H1 (cell line): ENCODE measurements at regions not wholly inside any gene's neighbourhood (a gene's known extent, or its start where the extent isn't known, plus 50 kb on each side); places are given as distances from the start of the nearest gene placed in this dataset.
"Not testable (repeated sequence)": the region's sequence is repeated elsewhere in the genome, so short reads cannot be mapped to it uniquely, and the experiment has no call there.

Experiments used
- EP300 ChIP-seq, 2 experiments: IDR thresholded peaks; 1 replicate in 1 of 2; 2 replicates in 1 of 2; pipeline ENCODE4 v1.6.1; 2011 to 2012; ENCODE audit warnings: low read depth in 2 of 2, low read length in 2 of 2, mild to moderate bottlenecking in 2 of 2, borderline replicate concordance in 1 of 2, inconsistent platforms in 1 of 2, moderate library complexity in 1 of 2
- SP1 ChIP-seq: IDR thresholded peaks from 2 replicates; pipeline ENCODE4 v1.6.1; 2011; ENCODE audit warnings: low read depth, low read length
- TF ChIP-seq, protein P1 (sequence below): IDR thresholded peaks from 2 replicates; pipeline ENCODE4 v1.6.1; 2012; ENCODE audit warnings: inconsistent platforms
- TF ChIP-seq, protein P2 (sequence below), 3 experiments: IDR thresholded peaks; 1 replicate in 2 of 3; 2 replicates in 1 of 3; pipeline versions ENCODE4 v1.5.1 to v1.6.1; 2011; ENCODE audit warnings: low read length in 3 of 3, mild to moderate bottlenecking in 3 of 3, inconsistent platforms in 2 of 3, low read depth in 1 of 3, moderate library complexity in 1 of 3; ENCODE audit not compliant: insufficient read depth in 1 of 3; ENCODE audit errors: control extremely low read depth in 1 of 3

DNA sequence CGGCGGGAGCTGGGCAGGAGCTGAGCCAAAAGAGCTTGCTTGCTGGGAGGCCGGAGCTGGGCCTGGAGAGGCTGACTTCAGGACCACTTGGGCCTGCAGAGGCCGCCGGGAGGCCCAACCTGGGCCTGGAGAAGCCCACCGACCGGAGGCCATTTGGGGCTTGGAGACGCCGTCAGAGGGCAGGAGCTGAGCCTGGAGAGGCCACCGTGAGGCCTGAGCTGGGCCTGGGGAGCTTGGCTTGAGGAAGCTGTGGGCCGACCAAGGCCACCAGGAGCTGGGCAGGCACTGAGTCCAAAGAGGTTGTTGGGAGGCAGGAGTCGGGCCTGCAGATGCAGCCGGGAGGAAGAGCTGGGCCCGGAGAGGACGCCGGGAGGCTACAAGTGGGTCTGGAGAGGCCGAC lies 307.1 kb downstream of the ZNF479 start:
- TF ChIP-seq, protein P1, sequence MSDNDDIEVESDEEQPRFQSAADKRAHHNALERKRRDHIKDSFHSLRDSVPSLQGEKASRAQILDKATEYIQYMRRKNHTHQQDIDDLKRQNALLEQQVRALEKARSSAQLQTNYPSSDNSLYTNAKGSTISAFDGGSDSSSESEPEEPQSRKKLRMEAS, result not testable (repeated sequence)
- TF ChIP-seq EP300 (IDR thresholded peaks at IDR 0.05; ENCODE audit: borderline replicate concordance in 1 of 2, low read depth in 2 of 2, low read length in 2 of 2); SP1: not testable (repeated sequence)
- TF ChIP-seq, protein P2, sequence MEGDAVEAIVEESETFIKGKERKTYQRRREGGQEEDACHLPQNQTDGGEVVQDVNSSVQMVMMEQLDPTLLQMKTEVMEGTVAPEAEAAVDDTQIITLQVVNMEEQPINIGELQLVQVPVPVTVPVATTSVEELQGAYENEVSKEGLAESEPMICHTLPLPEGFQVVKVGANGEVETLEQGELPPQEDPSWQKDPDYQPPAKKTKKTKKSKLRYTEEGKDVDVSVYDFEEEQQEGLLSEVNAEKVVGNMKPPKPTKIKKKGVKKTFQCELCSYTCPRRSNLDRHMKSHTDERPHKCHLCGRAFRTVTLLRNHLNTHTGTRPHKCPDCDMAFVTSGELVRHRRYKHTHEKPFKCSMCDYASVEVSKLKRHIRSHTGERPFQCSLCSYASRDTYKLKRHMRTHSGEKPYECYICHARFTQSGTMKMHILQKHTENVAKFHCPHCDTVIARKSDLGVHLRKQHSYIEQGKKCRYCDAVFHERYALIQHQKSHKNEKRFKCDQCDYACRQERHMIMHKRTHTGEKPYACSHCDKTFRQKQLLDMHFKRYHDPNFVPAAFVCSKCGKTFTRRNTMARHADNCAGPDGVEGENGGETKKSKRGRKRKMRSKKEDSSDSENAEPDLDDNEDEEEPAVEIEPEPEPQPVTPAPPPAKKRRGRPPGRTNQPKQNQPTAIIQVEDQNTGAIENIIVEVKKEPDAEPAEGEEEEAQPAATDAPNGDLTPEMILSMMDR (IDR thresholded peaks at IDR 0.05; ENCODE audit: control extremely low read depth in 1 of 3, insufficient read depth in 1 of 3, low read depth in 1 of 3, low read length in 3 of 3), result not testable (repeated sequence)
